ENCODE measurements at regions not wholly inside any gene's neighbourhood (a gene's known extent, or its start where the extent isn't known, plus 50 kb on each side); places are given as distances from the start of the nearest gene placed in this dataset.

GRCh38 chr13:44874886-44875630 lies 114.2 kb downstream of the NUFIP1 start:
- Histone ChIP-seq H3K27ac (ENCODE audit: extremely low read depth, low read depth, low read length) (no peak overlapping the region), H3K9ac (ENCODE audit: insufficient read depth in 1 of 2, low read depth in 2 of 2, low read length in 2 of 2) (no peak overlapping the region), H2AFZ (ENCODE audit: low read depth, low read length) (no peak overlapping the region), H3K4me2 (ENCODE audit: insufficient read depth, low read length) (no peak overlapping the region), H4K20me1 (replicated peaks; ENCODE audit: control insufficient read depth, insufficient read depth, low read length) (no peaks in the 10 kb centered on the region), H3K4me3 (no peak overlapping the region), H3K36me3 (ENCODE audit: control insufficient read depth, insufficient read depth, low read length) (no peaks in the 10 kb centered on the region), H3K27me3 (ENCODE audit: control insufficient read depth in 2 of 2, insufficient read depth in 2 of 2, low read length in 2 of 2) (peaks cover 0 to 34% of the 10 kb centered on the region in 2 experiments; a peak in 3 of 5 replicates), H3K4me1 (replicated peaks in 1 of 2; ENCODE audit: control insufficient read depth in 2 of 2, insufficient read depth in 2 of 2, low read length in 2 of 2) (no peaks in the 10 kb centered on the region; a peak in 1 of 5 replicates), H3K9me1 (ENCODE audit: control insufficient read depth, insufficient read depth, low read length) (no peaks in the 10 kb centered on the region), H3K9me3 (replicated peaks; ENCODE audit: control insufficient read depth, insufficient read depth, low read depth, low read length) (peaks cover 2% of the 10 kb centered on the region; the same call in 1 of the 2 replicates), H3K79me2 (ENCODE audit: control insufficient read depth, insufficient read depth, low read length) (no peaks in the 10 kb centered on the region)
- FAIRE-seq: no peak
- in situ Hi-C loops (cut with MboI): no loop called here
- no peak for DNase-seq (ENCODE audit: extremely low read depth in 1 of 4, low spot score in 3 of 4)
- intact Hi-C loops (cut with micrococcal nuclease): no loop called here
- ATAC-seq: no peak
- CTCF ChIA-PET (ENCODE audit: low intra/inter-chr PET ratio): no interaction called here
- 2% methylated on average over 8 of the region's 8 CpGs for WGBS (ENCODE audit: insufficient coverage, low coverage, missing lambda C conversion rate)
- POLR2A ChIA-PET: no interaction called here
- no TSS peak for BruUV-seq (replicated peaks)
- TF ChIP-seq CEBPZ (IDR thresholded peaks at IDR 0.05; ENCODE audit: borderline replicate concordance, low read depth, low read length) (no peak), MLLT1 (IDR thresholded peaks at IDR 0.05) (no peak), AFF1 (IDR thresholded peaks at IDR 0.05; ENCODE audit: low read depth in 1 of 2, partially characterized antibody in 2 of 2) (no peak), ZNF431 (CRISPR knock-in tag; IDR thresholded peaks at IDR 0.05) (no peak), BRD4 (IDR thresholded peaks at IDR 0.05) (no peak), ZZZ3 (IDR thresholded peaks at IDR 0.05) (no peak), ZBTB1 (CRISPR knock-in tag; IDR thresholded peaks at IDR 0.05; ENCODE audit: borderline replicate concordance, low read depth) (no peak), NCOR1 (IDR thresholded peaks at IDR 0.05) (no peak), HDGF (IDR thresholded peaks at IDR 0.05) (no peak), EHMT2 (IDR thresholded peaks at IDR 0.05) (no peak), CBX5 (IDR thresholded peaks at IDR 0.05; ENCODE audit: borderline replicate concordance, low read depth) (no peak), ZNF785 (CRISPR knock-in tag; IDR thresholded peaks at IDR 0.05) (no peak), ZNF644 (tag; IDR thresholded peaks at IDR 0.05; ENCODE audit: low read depth) (no peak)
